Glutamatergic neuron (in vitro differentiated cells): ENCODE measurements at regions not wholly inside any gene's neighbourhood (a gene's known extent, or its start where the extent isn't known, plus 50 kb on each side); places are given as distances from the start of the nearest gene placed in this dataset.

Source experiments
- DNase-seq: peaks from one replicate; pipeline ENCODE4 v3.0.0; 2022
- H3K27ac Mint-ChIP-seq: one replicate; pipeline ENCODE4 v1.8.0; 2020; ENCODE audit warnings: mild to moderate bottlenecking, mixed read lengths, inconsistent platforms; ENCODE audit not compliant: unreplicated experiment
- H3K27me3 Mint-ChIP-seq: one replicate; pipeline ENCODE4 v1.8.0; 2020; ENCODE audit warnings: mild to moderate bottlenecking, moderate library complexity, mixed read lengths, inconsistent platforms; ENCODE audit not compliant: unreplicated experiment
- H3K36me3 Mint-ChIP-seq: one replicate; pipeline ENCODE4 v1.8.0; 2020; ENCODE audit warnings: mild to moderate bottlenecking, mixed read lengths, inconsistent platforms; ENCODE audit not compliant: unreplicated experiment
- H3K4me1 Mint-ChIP-seq: one replicate; pipeline ENCODE4 v1.8.0; 2020; ENCODE audit warnings: mild to moderate bottlenecking, low read depth, mixed read lengths, inconsistent platforms; ENCODE audit not compliant: unreplicated experiment
- H3K4me3 Mint-ChIP-seq: one replicate; pipeline ENCODE4 v1.8.0; 2020; ENCODE audit warnings: mild to moderate bottlenecking, mixed read lengths, inconsistent platforms; ENCODE audit not compliant: unreplicated experiment
- H3K9me3 Mint-ChIP-seq: one replicate; pipeline ENCODE4 v1.8.0; 2020; ENCODE audit warnings: mild to moderate bottlenecking, moderate library complexity, mixed read lengths, inconsistent platforms; ENCODE audit not compliant: unreplicated experiment
- TF ChIP-seq, protein P1 (sequence below): fragments of 200-600 bp; sonication (generic); IDR thresholded peaks from one replicate; pipeline ENCODE4 v1.5.0; 2021; ENCODE audit not compliant: partially characterized antibody, unreplicated experiment

DNA sequence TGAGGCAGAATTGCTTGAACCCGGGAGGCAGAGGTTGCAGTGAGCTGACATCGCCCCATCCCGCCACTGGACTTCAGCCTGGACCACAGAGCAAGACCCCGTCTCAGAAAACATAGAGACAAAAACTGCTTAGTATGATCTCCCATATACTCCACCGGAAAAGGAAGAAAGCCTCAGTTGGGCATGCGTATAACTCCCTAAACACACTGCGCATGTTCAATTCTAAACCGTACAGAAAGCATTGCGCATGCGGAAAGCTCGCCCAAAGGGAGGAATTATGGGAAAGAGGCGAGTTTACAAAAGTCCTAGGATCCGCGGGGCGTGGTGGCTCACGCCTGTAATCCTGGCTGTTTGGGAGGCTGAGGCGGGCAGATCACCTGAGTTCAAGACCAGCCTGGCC, 312.7 kb upstream of the ERCC4 start:
- H3K4me3 Mint-ChIP-seq, result no peak overlapping the region
- H3K36me3 Mint-ChIP-seq, result no peaks in the 10 kb centered on the region

DNA sequence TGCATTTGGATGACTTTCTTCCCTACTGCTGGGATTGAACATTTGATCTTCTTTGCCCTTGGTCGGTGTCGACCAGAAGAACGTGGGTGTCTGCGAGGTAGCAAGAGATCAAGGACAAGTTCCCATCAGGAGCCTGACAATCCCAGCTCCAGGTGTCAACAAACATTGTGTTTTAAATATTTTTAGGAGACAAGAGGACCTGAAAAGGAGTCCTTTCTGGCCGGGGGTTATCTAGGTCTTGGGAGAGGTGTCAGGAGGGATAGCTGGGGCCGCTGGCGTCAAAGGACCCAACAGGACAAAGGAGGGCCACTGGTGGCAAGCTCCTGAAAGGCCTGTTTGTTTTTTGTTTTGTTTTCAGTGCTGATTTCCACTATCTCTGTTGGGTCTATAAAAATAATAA, 308.4 kb upstream of the ERCC4 start:
- H3K27me3 Mint-ChIP-seq, result no peaks in the 10 kb centered on the region
- H3K4me1 Mint-ChIP-seq, result no peaks in the 10 kb centered on the region

More for the DNA sequence above, 312.7 kb upstream of the ERCC4 start:
- Mint-ChIP-seq H3K9me3 (peaks cover 1% of the 10 kb centered on the region), H3K27ac (no peak overlapping the region), H3K4me1 (no peaks in the 10 kb centered on the region), H3K27me3 (no peaks in the 10 kb centered on the region)
- no peak for DNase-seq
- TF ChIP-seq, protein P1, sequence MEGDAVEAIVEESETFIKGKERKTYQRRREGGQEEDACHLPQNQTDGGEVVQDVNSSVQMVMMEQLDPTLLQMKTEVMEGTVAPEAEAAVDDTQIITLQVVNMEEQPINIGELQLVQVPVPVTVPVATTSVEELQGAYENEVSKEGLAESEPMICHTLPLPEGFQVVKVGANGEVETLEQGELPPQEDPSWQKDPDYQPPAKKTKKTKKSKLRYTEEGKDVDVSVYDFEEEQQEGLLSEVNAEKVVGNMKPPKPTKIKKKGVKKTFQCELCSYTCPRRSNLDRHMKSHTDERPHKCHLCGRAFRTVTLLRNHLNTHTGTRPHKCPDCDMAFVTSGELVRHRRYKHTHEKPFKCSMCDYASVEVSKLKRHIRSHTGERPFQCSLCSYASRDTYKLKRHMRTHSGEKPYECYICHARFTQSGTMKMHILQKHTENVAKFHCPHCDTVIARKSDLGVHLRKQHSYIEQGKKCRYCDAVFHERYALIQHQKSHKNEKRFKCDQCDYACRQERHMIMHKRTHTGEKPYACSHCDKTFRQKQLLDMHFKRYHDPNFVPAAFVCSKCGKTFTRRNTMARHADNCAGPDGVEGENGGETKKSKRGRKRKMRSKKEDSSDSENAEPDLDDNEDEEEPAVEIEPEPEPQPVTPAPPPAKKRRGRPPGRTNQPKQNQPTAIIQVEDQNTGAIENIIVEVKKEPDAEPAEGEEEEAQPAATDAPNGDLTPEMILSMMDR, result no peak

DNA sequence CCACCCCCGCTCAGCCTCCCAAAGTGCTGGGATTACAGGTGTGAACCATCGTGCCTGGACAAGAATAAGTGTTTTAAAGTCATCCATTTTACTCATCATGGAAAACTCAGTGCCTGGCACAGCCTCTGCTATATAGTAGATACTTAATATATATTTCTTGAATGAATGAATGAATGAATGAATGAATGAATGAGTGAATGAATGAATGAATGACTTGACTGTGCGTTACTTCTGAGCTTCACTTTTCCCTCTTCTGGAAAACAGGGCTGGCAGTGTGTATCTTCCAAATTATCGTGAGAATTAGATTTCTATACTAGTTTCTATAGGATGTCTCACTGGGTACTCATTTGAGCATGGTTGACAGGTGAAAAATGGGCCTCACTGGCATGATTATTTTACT, 307.3 kb upstream of the ERCC4 start:
- Mint-ChIP-seq H3K27ac (no peak overlapping the region), H3K4me1 (no peaks in the 10 kb centered on the region), H3K27me3 (no peaks in the 10 kb centered on the region), H3K4me3 (no peak overlapping the region), H3K36me3 (no peaks in the 10 kb centered on the region), H3K9me3 (peaks cover 3% of the 10 kb centered on the region)
- TF ChIP-seq, protein P1, result no peak
- DNase-seq, result no peak

More for the DNA sequence above, 308.4 kb upstream of the ERCC4 start:
- H3K36me3 Mint-ChIP-seq, result no peaks in the 10 kb centered on the region
- no peak overlapping the region for H3K4me3 Mint-ChIP-seq
- no peak for DNase-seq
- TF ChIP-seq, protein P1, result no peak
- H3K9me3 Mint-ChIP-seq, result peaks cover 3% of the 10 kb centered on the region
- no peak overlapping the region for H3K27ac Mint-ChIP-seq

DNA sequence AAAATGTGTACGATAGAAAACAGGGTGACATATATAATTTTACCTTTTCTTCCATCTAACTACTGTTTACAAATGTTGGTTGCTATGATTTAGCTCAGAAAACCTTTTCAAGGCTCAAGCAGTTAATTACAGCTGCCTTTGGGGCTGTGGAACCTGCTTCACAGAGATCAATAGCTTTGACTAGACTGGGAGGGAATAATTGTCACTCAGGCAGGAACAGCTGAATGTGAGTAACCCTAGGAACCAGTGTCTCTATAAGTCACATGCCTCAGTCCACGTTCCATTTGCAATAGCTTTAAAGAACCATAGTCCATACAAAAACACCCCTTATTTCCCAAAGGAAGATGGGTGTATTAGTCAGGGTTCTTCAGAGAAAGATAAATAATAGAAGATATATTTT, 306.8 kb upstream of the ERCC4 start:
- no peaks in the 10 kb centered on the region for H3K36me3 Mint-ChIP-seq
- peaks cover 3% of the 10 kb centered on the region for H3K9me3 Mint-ChIP-seq
- no peaks in the 10 kb centered on the region for H3K27me3 Mint-ChIP-seq
- no peaks in the 10 kb centered on the region for H3K4me1 Mint-ChIP-seq
- H3K4me3 Mint-ChIP-seq, result no peak overlapping the region
- no peak for DNase-seq
- no peak overlapping the region for H3K27ac Mint-ChIP-seq
- TF ChIP-seq, protein P1, result no peak

DNA sequence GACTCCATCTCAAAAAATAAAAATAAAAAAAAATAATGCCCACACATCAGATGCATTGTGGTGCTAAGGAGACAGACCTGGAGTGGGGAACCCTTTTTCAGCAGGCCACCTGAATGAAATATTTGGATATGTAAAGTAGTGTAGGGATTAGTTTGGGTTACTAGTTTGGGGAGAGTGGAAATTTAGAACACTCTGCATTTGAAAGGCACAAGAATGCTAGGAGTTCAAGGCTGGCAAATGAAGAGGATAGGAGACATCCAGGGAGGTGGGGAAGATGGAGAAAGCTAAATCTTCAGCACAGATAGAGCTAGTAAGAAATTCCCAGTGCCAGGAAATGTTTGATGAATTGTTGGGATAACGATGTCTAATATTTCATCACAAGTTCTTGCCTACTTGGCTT, 298.3 kb upstream of the ERCC4 start:
- Mint-ChIP-seq H3K27ac (no peak overlapping the region), H3K4me3 (no peak overlapping the region), H3K27me3 (peaks cover 3% of the 10 kb centered on the region), H3K36me3 (no peaks in the 10 kb centered on the region), H3K9me3 (no peaks in the 10 kb centered on the region), H3K4me1 (no peaks in the 10 kb centered on the region)
- DNase-seq, result no peak
- TF ChIP-seq, protein P1, result no peak
